HG02840 (cell line): ENCODE measurements at regions not wholly inside any gene's neighbourhood (a gene's known extent, or its start where the extent isn't known, plus 50 kb on each side); places are given as distances from the start of the nearest gene placed in this dataset.
"Not testable (repeated sequence)": the region's sequence is repeated elsewhere in the genome, so short reads cannot be mapped to it uniquely, and the experiment has no call there.

Source experiments
- ATAC-seq: cut with Tn5 transposase; IDR thresholded peaks from one replicate; pipeline ENCODE4 v1.9.1; 2021; ENCODE audit warnings: mild to moderate bottlenecking, moderate library complexity, moderate number of reproducible peaks; ENCODE audit not compliant: unreplicated experiment, low FRiP score

GRCh38 chr3:5463991-5464390 lies 276.5 kb downstream of the EDEM1 start:
- ATAC-seq, result no peak

- ATAC-seq, result no peak
These were observed 277.1 kb downstream of the EDEM1 start for GRCh38 chr3:5464649-5465048.

DNA sequence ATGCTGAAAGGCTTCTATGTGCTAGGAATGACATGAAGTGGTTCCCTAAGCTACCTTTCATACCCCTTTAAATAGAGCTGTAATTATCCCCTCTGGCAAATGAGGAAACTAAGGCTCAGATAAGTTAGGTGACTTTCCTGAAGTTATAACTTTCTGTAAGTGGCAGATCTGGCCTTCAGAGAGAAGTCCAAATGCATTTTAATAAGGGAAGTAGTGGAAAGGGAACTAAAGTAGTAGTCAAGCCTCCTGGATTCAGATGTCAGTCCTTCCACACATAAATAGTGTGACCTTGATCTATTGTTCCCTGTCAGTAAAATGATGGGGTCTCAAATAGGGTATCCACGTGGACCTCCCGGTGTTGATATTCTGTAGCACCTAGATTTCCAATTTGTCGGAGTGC lies 277.7 kb downstream of the EDEM1 start:
- no peak for ATAC-seq

DNA sequence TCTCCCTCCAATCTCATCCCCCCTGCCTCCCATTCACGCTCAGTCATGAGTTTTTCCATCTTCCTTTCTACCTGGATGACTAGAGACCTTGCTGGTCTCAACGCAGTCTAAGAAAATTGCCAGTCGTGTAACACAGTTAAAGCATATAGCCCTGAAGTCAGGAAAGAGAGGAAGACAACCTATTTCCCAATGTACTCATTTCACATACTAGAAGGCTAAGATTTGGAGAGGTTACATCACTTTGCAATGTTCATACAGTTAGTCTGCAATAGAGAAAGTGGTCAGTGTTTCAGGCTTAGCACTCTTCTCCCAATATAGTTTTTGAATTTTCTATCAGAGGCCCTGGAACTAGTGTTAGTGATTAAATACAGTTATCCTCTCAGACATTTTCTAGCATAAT lies 278.6 kb downstream of the EDEM1 start:
- ATAC-seq, result no peak

DNA sequence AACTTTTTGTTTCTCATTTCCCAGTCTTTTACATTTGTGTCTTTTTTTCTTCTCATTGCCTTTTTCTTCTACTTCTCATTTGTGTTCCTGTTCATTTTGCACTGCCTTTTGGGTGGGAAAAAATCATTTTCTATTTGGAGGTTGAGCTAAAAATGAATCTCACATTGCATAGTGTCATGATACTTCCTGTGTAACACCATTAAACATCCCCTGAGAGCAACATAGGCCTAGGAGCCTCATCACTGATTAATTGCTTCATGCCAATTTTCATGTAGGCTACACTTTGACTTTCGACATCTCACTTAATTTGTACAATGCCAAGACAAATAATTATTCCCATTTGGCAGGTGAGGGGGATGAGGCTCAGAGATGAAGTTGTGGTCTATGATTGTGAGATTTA lies 279.2 kb downstream of the EDEM1 start:
- no peak for ATAC-seq

DNA sequence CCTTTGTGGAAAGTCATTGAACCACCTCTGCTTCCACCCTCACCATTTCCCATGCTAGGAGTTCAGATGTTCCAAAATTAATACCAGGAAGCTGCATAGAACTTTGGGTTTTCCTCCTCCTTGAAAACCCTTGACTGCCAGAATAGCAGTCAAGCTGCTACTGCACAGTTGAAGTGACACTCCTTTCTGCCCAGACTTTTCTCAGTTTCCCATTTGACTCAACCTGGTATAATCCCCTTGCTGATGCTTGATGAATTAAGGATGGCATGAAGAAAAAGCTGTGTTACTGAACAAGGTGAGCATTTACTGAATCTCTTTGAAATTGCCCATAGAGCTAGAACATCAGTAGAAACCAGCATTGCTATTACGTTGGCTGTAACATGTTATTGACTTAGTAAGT lies 286.0 kb downstream of the EDEM1 start:
- no peak for ATAC-seq

GRCh38 chr3:5476403-5476802 lies 288.9 kb downstream of the EDEM1 start:
- ATAC-seq, result no peak

DNA sequence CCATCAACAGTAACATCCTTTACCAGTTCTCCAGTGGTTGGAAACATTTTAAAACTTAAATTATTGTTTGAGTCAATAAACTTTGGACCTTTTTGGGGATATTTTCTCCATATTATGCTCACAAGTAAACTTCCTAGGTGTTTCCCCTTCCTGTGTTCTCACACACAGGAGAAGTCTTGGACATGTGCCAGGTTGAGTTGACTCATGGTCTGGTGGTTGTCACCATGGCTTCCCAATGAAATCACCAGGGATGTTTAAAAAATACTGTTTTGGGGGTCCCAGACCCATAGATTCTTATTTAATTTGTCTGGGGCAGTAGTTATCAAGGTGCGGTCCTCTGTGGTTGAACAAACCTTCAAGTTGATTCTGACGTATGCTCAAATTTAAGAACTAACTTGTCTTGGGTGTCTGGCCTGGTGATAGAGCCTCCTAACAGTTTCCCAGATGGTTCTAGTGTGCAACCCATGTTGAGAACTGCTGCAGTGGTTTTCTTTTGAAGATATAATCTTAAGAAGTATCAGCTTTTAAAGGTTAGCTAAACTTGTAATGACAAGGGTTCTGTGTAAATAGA lies 291.8 kb downstream of the EDEM1 start:
- ATAC-seq, result no peak

- ATAC-seq, result no peak
These were observed 292.7 kb downstream of the EDEM1 start for GRCh38 chr3:5480190-5480589.

DNA sequence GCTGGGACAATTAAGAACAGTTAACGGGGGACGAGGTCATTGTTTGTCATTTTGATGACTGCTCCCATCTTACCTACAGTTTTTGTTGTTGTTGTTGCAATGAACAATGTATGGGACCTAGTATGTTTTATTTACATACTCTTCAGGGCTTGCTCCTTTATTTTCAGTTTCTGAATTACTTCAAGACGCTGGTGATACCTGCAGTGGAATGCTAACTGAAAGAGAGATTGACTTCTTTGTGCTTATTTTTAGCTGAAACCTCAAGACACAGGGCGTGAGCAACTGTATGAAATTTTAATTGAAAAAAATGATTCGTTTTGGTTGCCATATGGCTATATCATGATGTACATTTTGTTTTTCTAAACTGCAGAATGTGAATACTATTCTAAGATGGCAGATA lies 297.9 kb downstream of the EDEM1 start:
- ATAC-seq, result no peak

DNA sequence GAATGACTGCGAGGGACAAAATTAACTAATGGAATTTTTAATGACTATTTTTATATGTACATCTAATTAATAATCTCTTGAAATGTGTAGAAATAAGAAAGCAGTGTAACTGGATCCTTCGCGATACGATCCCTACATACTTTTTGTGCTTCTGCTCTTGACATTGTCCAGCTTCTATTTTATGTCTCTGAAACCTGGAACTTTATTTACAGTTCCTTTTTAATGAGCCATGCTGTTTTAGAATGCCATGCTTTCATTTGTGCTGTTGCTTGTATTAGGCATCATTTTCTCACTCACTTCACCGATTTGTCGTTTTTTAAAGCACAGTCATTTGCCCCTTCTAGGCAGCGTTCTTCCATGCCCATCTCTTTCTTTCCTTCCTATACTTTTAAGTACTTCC lies 301.3 kb downstream of the EDEM1 start:
- no peak for ATAC-seq

GRCh38 chr3:5489536-5489935 lies 302.0 kb downstream of the EDEM1 start:
- ATAC-seq, result peak; percentile 71

DNA sequence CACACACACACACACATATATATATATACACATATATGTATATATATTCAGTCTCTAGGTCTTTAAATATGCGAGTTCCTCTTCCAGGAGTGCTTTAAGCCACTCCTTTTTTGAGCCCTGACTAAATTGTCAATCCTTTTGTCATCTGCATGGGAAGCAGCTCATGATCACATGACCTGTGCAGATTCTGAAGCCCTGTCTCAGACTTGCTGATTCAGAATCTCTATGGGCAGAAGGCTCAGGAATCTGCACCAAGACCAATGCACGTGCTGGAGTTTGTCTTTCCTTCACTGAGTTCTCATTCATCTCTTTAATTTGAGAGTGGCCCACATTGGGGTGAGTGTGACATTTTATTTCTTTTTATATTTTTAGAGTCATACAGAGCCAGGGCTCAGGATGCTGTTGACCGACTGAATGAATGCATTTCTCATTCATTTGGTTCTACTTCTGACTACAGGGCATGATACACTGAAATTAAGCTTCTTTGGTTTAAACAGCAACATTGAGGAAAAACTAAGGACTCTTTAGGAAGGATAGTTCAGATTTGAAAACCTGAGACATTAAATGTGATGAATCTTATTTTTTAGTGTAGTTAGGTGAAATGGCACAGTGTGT lies 307.5 kb downstream of the EDEM1 start:
- ATAC-seq, result no peak

DNA sequence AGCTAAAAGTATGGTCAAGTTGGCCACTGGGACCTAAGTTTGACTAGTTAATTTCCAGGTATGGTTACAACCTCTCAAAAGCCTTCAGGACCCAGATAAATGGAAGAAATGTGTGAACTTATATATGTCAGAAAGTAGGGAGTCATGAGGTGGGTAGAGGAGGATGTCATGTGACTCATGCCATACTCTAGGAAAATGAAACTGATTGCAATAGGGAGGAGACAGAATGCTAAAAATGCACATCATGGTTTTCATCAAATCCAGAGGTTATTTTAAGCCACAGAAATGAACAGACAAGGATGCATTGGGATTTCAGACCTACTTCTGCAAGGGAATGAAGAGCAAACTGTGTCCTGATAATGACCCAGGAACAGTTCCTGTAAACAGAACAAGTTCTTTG lies 310.0 kb downstream of the EDEM1 start:
- no peak for ATAC-seq

GRCh38 chr3:5498981-5499380 lies 311.5 kb downstream of the EDEM1 start:
- ATAC-seq, result peak; percentile 40

GRCh38 chr3:5499404-5499803 lies 311.9 kb downstream of the EDEM1 start:
- peak; percentile 95 for ATAC-seq

DNA sequence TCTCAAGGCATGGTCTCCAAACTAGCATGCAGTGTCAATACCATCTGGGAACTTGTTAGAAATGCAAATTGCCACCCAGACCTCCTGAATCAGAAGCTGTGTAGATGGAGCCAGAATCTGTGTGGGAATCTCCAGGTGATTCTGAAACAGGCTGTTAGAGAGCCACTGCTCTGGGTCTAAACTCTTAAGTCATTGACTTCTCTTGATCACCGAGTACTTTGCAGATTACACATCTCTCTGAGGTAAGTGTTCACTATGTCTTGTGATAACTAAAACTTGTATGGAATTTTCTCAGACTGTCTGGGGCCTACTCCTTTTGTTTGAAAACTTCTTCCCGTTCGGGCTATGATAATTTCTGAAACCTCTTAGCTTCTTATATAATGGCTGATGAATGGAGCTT lies 315.6 kb downstream of the EDEM1 start:
- ATAC-seq, result no peak

DNA sequence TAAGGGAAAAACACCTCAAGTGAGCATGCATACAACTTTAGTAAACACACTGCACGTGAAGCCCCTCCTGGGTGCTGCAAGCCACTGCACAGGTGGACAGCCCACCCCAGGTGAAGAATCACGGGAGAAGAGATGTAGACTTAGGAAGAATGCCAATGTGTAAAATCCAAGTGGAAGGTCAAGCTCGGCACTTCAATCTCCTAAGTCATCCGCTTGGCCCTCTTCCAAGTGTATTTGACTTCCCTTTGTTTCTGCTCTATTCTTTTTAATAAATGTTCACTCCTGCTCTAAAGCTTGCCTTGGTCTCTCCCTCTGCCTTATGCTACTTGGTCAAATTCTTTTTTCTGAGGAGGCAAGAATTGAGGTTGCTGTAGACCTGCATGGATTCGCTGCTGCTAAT lies 316.6 kb downstream of the EDEM1 start:
- ATAC-seq, result no peak

- no peak for ATAC-seq
These were observed 317.7 kb downstream of the EDEM1 start for GRCh38 chr3:5505163-5505562.

GRCh38 chr3:5505997-5506396 lies 318.5 kb downstream of the EDEM1 start:
- no peak for ATAC-seq

GRCh38 chr3:5508860-5509259 lies 321.4 kb downstream of the EDEM1 start:
- ATAC-seq, result not testable (repeated sequence)

- no peak for ATAC-seq
These were observed 322.8 kb downstream of the EDEM1 start for GRCh38 chr3:5510300-5510699.

DNA sequence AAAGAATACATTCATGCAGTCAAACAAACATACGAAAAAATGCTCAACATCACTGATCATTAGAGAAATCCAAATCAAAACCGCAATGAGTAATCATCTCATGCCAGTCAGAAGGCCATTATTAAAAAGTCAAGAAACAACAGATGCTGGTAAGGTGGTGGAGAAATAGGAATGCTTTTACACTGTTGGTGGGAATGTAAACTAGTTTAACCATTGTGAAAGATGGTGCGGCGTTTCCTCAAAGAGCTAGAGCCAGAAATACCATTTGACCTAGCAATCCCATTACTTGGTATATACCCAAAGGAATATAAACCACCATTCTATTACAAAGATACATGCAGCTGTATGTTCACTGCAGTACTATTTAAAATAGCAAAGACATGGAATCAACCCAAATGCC lies 330.4 kb downstream of the EDEM1 start:
- no peak for ATAC-seq
